GM18907 (cell line): ENCODE measurements at regions not wholly inside any gene's neighbourhood (a gene's known extent, or its start where the extent isn't known, plus 50 kb on each side); places are given as distances from the start of the nearest gene placed in this dataset.

Experiments used
- ATAC-seq: cut with Tn5 transposase; IDR thresholded peaks from one replicate; pipeline ENCODE4 v1.9.1; 2021; ENCODE audit warnings: mild to moderate bottlenecking, moderate library complexity; ENCODE audit not compliant: unreplicated experiment

GRCh38 chr2:147657086-147658000, 187.5 kb upstream of the ACVR2A start:
- peak; percentile 69 for ATAC-seq

GRCh38 chr2:147649998-147650397, 194.8 kb upstream of the ACVR2A start:
- ATAC-seq = no peak

GRCh38 chr2:147649286-147649685, 195.5 kb upstream of the ACVR2A start:
- ATAC-seq = no peak

GRCh38 chr2:147648471-147648870, 196.4 kb upstream of the ACVR2A start:
- no peak for ATAC-seq

- ATAC-seq = no peak
Observed at GRCh38 chr2:147647816-147648215, 197.0 kb upstream of the ACVR2A start.

- no peak for ATAC-seq
Observed at GRCh38 chr2:147646818-147647468, 197.9 kb upstream of the ACVR2A start.

- ATAC-seq = no peak
Observed at GRCh38 chr2:147644491-147644890, 200.3 kb upstream of the ACVR2A start.

GRCh38 chr2:147642765-147643164, 202.1 kb upstream of the ACVR2A start:
- no peak for ATAC-seq

- no peak for ATAC-seq
Observed at GRCh38 chr2:147641651-147642050, 203.2 kb upstream of the ACVR2A start.

- ATAC-seq = peak; percentile 89
Observed at GRCh38 chr2:147639891-147640290, 204.9 kb upstream of the ACVR2A start.

- no peak for ATAC-seq
Observed at GRCh38 chr2:147639386-147639785, 205.4 kb upstream of the ACVR2A start.

GRCh38 chr2:147636886-147637285, 207.9 kb upstream of the ACVR2A start:
- ATAC-seq = no peak

- ATAC-seq = no peak
Observed at GRCh38 chr2:147636238-147636882, 208.5 kb upstream of the ACVR2A start.

GRCh38 chr2:147634826-147635225, 210.0 kb upstream of the ACVR2A start:
- no peak for ATAC-seq

GRCh38 chr2:147632198-147632597, 212.6 kb upstream of the ACVR2A start:
- ATAC-seq = no peak

GRCh38 chr2:147631294-147631693, 213.5 kb upstream of the ACVR2A start:
- no peak for ATAC-seq

GRCh38 chr2:147630585-147630984, 214.2 kb upstream of the ACVR2A start:
- no peak for ATAC-seq

- ATAC-seq = peak; percentile 52
Observed at GRCh38 chr2:147628971-147629421, 215.8 kb upstream of the ACVR2A start.

GRCh38 chr2:147623328-147623727, 221.5 kb upstream of the ACVR2A start:
- ATAC-seq = peak; percentile 97

- ATAC-seq = no peak
Observed at GRCh38 chr2:147621656-147622197, 223.1 kb upstream of the ACVR2A start.

- ATAC-seq = no peak
Observed at GRCh38 chr2:147619808-147620207, 225.0 kb upstream of the ACVR2A start.
